HK-2 (cell line): ENCODE measurements at regions not wholly inside any gene's neighbourhood (a gene's known extent, or its start where the extent isn't known, plus 50 kb on each side); places are given as distances from the start of the nearest gene placed in this dataset.

Source experiments
- DNase-seq: peaks from one replicate; pipeline ENCODE4 v3.0.0-alpha.2; 2018; ENCODE audit not compliant: unreplicated experiment

- DNase-seq = no peak
Measured at GRCh38 chr3:11917051-11917450, 70.4 kb upstream of the TAMM41 start.

- DNase-seq = no peak
Measured at GRCh38 chr3:11919390-11919789, 72.7 kb upstream of the TAMM41 start.

- DNase-seq = no peak
Measured at GRCh38 chr3:11924518-11924917, 77.8 kb upstream of the TAMM41 start.

GRCh38 chr3:11928381-11928780 is 75.8 kb upstream of the SYN2 start:
- no peak for DNase-seq

GRCh38 chr3:11929531-11929930 is 74.7 kb upstream of the SYN2 start:
- no peak for DNase-seq

DNA sequence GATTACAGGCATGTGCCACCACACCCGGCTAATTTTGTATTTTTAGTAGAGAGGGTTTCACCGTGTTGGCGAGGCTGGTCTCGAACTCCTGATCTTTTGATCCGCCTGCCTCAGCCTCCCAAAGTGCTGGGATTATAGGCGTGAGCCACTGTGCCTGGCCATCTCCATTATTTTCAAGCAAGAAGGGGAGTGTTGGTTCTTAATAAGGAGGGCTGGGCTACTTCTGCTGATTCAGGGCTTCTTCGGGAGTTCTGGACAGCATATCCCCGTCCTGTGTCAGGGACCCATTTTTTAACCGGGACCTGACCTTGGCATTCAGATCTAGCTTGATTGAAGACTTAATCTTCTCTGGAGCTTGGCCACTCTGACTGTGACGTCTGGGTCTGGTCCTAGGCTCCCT is 74.1 kb upstream of the SYN2 start:
- DNase-seq = no peak

- DNase-seq = no peak
Measured at GRCh38 chr3:11932636-11933035, 71.6 kb upstream of the SYN2 start.

- DNase-seq = no peak
Measured at GRCh38 chr3:11933529-11933928, 70.7 kb upstream of the SYN2 start.

- peak; percentile 8 for DNase-seq
Measured at GRCh38 chr3:11944052-11944673, 60.0 kb upstream of the SYN2 start.

DNA sequence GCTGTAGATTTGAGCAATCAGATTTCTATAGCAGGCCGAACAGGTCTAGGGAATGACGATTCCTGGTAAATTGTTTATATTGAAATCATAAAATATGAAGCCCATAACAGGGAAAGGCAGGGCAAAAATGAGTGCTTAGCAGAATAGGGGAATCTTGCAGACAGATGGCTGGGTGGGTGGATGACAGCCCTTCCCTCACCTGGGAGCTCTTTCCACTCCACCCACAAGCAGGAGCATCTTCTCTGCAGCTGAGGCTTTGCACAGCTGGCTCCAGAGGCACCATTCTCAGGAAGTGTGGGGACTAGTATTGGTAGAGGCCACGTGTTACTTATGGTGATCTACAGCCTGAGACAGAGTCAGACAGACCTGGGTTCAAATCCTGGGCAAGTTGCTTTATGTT is 55.9 kb upstream of the SYN2 start:
- DNase-seq = no peak

- no peak for DNase-seq
Measured at GRCh38 chr3:11948866-11949265, 55.3 kb upstream of the SYN2 start.

DNA sequence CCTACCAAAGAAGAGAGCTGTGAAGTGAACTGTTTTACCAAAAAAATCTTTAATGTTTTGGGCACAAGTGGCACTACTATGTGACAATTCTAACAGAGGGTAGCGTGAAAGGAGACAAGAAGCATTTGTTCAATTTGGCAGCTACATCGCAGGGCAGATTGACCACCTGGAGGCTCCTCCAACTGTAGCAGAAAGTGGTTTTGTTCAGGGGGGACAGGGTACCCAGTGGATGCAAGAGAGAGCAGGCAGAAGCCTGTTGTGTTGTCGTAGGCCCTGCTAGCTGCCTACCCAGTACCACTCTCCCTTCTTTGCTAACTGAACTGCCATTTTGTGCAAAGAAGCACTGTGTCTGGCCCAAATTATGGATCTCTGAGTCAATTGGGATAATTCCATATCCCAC is 54.8 kb upstream of the SYN2 start:
- no peak for DNase-seq

DNA sequence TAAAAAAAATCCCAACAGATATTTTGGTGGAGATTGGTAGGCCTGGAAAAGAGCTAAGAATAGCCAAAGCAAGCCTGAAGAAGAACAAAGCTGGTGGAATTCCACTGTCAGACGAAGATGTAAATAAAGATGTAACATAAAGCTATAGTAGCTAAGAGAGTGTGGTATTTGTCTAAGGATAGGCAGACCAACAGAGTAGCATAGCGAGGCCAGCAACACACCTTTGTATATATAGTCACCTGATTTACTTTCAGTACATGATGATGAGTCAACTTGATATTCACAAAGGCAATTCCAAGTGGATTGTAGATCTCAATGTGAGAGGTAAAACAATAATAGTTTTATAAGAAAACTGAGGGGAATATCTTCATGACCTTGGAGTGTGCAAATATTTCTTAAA is 53.6 kb upstream of the SYN2 start:
- DNase-seq = no peak

- no peak for DNase-seq
Measured at GRCh38 chr3:11953350-11953749, 50.8 kb upstream of the SYN2 start.

- DNase-seq = no peak
Measured at GRCh38 chr3:11953778-11954177, 50.4 kb upstream of the SYN2 start.

DNA sequence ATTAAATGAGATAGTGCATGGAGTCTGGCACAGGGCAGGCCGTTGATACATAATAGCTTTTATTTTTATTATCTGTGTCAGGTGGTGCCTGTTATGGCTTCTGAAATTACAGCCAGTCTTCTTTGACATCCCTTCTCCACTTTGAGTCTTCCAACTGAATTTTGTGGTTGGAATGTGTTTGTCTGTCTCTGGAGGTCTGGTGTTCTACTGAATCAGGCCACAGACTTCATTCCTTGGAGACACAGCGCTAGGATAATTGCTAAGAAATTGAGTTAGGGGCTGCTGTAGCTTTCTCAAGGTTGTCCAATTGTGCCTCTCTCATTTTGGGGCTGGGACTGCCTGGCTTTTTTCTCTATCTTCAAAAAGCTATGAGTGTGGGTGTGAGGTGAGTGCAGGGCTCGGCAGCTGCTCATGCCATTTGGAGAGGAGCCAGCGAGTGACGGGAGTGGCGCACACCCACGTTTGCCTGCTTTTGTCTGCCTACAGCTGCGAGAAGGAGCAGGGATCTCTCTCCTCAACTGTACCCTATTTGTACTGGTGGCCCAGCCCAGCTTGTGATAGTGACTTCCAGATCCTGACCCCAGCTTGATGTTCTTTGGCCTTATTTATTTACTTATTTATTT is 49.8 kb upstream of the SYN2 start:
- no peak for DNase-seq
